IMR-90 (cell line): ENCODE measurements at regions not wholly inside any gene's neighbourhood (a gene's known extent, or its start where the extent isn't known, plus 50 kb on each side); places are given as distances from the start of the nearest gene placed in this dataset.

Experiments
- ATAC-seq: fragments of 200-7000 bp; cut with Tn5 transposase; 2 replicates; pipeline ENCODE4 v1.9.1; 2020; ENCODE audit warnings: low read depth, mild to moderate bottlenecking, moderate library complexity
- BruUV-seq: library from RNA; stranded (reverse); fragments of 400-500 nt; replicated peaks from 2 replicates; lab custom pipeline; 2021; lab: Mats Ljungman, UMichigan
- CTCF ChIA-PET: fragments of 300-600 bp; formaldehyde crosslinking; extraction: SDS; loops from one replicate; lab custom pipeline; 2021; ENCODE audit warnings: antibody characterized with exemption; lab: Yijun Ruan, JAX
- POLR2A ChIA-PET: fragments of 300-600 bp; sonication (Branson Sonifier 250); formaldehyde crosslinking; loops from one replicate; lab custom pipeline; 2022; ENCODE audit warnings: antibody characterized with exemption; ENCODE audit not compliant: unreplicated experiment; lab: Charles Lee
- DNase-seq: peaks from one replicate; pipeline ENCODE4 v3.0.0; 2013
- H2AFZ ChIP-seq: replicated peaks from 2 replicates; pipeline ENCODE3; 2013; ENCODE audit warnings: low read length, mild to moderate bottlenecking; ENCODE audit not compliant: poor library complexity
- H2AK5ac ChIP-seq: 2 replicates; pipeline ENCODE4 v1.6.1; 2013; ENCODE audit warnings: low read depth, low read length, inconsistent platforms
- H2AK9ac ChIP-seq: replicated peaks from 2 replicates; pipeline ENCODE3; 2013; ENCODE audit warnings: mild to moderate bottlenecking, low read depth, low read length, moderate library complexity; ENCODE audit not compliant: poor library complexity
- H2BK120ac ChIP-seq: 2 replicates; pipeline ENCODE4 v1.6.1; 2013; ENCODE audit warnings: low read depth, low read length, inconsistent platforms
- H2BK15ac ChIP-seq: 3 replicates; pipeline ENCODE4 v1.6.1; 2013; ENCODE audit warnings: low read depth, low read length, inconsistent platforms
- H2BK20ac ChIP-seq: 2 replicates; pipeline ENCODE4 v1.6.1; 2013; ENCODE audit warnings: low read depth, mild to moderate bottlenecking, inconsistent platforms, low read length, moderate library complexity
- H2BK5ac ChIP-seq: 2 replicates; pipeline ENCODE4 v1.6.1; 2013; ENCODE audit warnings: mild to moderate bottlenecking, low read depth, low read length, inconsistent platforms; ENCODE audit not compliant: poor library complexity, severe bottlenecking
- H3K14ac ChIP-seq: replicated peaks from 2 replicates; pipeline ENCODE4 v1.6.1; 2013; ENCODE audit warnings: low read depth, low read length, inconsistent platforms
- H3K18ac ChIP-seq: 2 replicates; pipeline ENCODE4 v1.6.1; 2013; ENCODE audit warnings: low read depth, low read length, control low read depth
- H3K23ac ChIP-seq: 2 replicates; pipeline ENCODE4 v1.6.1; 2013; ENCODE audit warnings: low read depth, low read length, inconsistent platforms
- H3K27ac ChIP-seq: 2 replicates; pipeline ENCODE4 v1.5.1; 2013; ENCODE audit warnings: mild to moderate bottlenecking, control low read depth, low read length; ENCODE audit not compliant: insufficient read depth
- H3K27me3 ChIP-seq: 2 replicates; pipeline ENCODE4 v1.6.1; 2013; ENCODE audit warnings: low read length; ENCODE audit not compliant: control insufficient read depth, insufficient read depth
- H3K36me3 ChIP-seq: 2 replicates; pipeline ENCODE4 v1.6.1; 2013; ENCODE audit warnings: low read length, mixed read lengths; ENCODE audit not compliant: control insufficient read depth, insufficient read depth
- H3K4ac ChIP-seq: 2 replicates; pipeline ENCODE4 v1.6.1; 2013; ENCODE audit warnings: low read depth, low read length, inconsistent platforms
- H3K4me1 ChIP-seq: 2 replicates; pipeline ENCODE4 v1.6.1; 2013; ENCODE audit warnings: low read length, mixed read lengths; ENCODE audit not compliant: control insufficient read depth, insufficient read depth
- H3K4me2 ChIP-seq: 2 replicates; pipeline ENCODE4 v1.6.1; 2013; ENCODE audit warnings: low read depth, mild to moderate bottlenecking, control low read depth, low read length, moderate library complexity
- H3K4me3 ChIP-seq: 2 replicates; pipeline ENCODE4 v1.5.1; 2013; ENCODE audit warnings: low read depth, mild to moderate bottlenecking, control low read depth, low read length, moderate library complexity; ENCODE audit not compliant: insufficient read depth
- H3K56ac ChIP-seq: 2 replicates; pipeline ENCODE4 v1.6.1; 2013; ENCODE audit warnings: low read length, inconsistent platforms; ENCODE audit not compliant: insufficient read depth; ENCODE audit errors: extremely low read depth
- H3K79me1 ChIP-seq, 2 experiments: 2 replicates each; pipeline ENCODE4 v1.6.1; 2013; ENCODE audit warnings: low read length in 2 of 2, inconsistent platforms in 1 of 2, low read depth in 1 of 2
- H3K9ac ChIP-seq: 2 replicates; pipeline ENCODE4 v1.6.1; 2013; ENCODE audit warnings: low read depth, low read length, control low read depth
- H3K9me1 ChIP-seq: 2 replicates; pipeline ENCODE4 v1.6.1; 2013; ENCODE audit warnings: low read length, inconsistent platforms; ENCODE audit not compliant: insufficient read depth
- H3K9me3 ChIP-seq: 2 replicates; pipeline ENCODE4 v1.6.1; 2013; ENCODE audit warnings: low read length; ENCODE audit not compliant: control insufficient read depth, insufficient read depth
- H4K20me1 ChIP-seq: 2 replicates; pipeline ENCODE4 v1.6.1; 2013; ENCODE audit warnings: low read length, inconsistent platforms; ENCODE audit not compliant: insufficient read depth
- H4K5ac ChIP-seq: 2 replicates; pipeline ENCODE4 v1.6.1; 2013; ENCODE audit warnings: mild to moderate bottlenecking, low read depth, low read length, control low read depth
- H4K8ac ChIP-seq, 2 experiments: 2 replicates each; pipeline ENCODE4 v1.6.1; 2013; ENCODE audit warnings: low read depth in 2 of 2, low read length in 2 of 2, control low read depth in 1 of 2, inconsistent platforms in 1 of 2
- H4K91ac ChIP-seq: 2 replicates; pipeline ENCODE4 v1.6.1; 2013; ENCODE audit warnings: low read depth, low read length, inconsistent platforms; ENCODE audit not compliant: insufficient read depth
- BHLHE40 ChIP-seq: fragments of 150-350 bp; IDR thresholded peaks from 2 replicates; pipeline ENCODE4 v1.6.1; 2016; ENCODE audit warnings: mild to moderate bottlenecking, low read depth, low read length
- CEBPB ChIP-seq: IDR thresholded peaks from 2 replicates; pipeline ENCODE4 v1.6.1; 2012; ENCODE audit warnings: low read depth, low read length, improper control_type of control experiment
- CHD1 ChIP-seq: IDR thresholded peaks from 2 replicates; pipeline ENCODE4 v1.6.1; 2012; ENCODE audit warnings: low read depth, low read length, improper control_type of control experiment
- CTCF ChIP-seq: conservative IDR thresholded peaks from 2 replicates; pipeline ENCODE4 v1.5.1; 2012; ENCODE audit warnings: mild to moderate bottlenecking, low read depth, low read length, improper control_type of control experiment
- ELK1 ChIP-seq: fragments of 150-350 bp; IDR thresholded peaks from 2 replicates; pipeline ENCODE4 v1.6.1; 2016; ENCODE audit warnings: low read depth, mild to moderate bottlenecking, low read length, moderate library complexity, borderline replicate concordance
- FOS ChIP-seq: fragments of 150-350 bp; IDR thresholded peaks from 2 replicates; pipeline ENCODE4 v1.6.1; 2016; ENCODE audit warnings: low read depth, low read length
- MAFK ChIP-seq: IDR thresholded peaks from 2 replicates; pipeline ENCODE4 v1.6.1; 2012; ENCODE audit warnings: low read depth, low read length, improper control_type of control experiment
- MAZ ChIP-seq: IDR thresholded peaks from 2 replicates; pipeline ENCODE4 v1.6.1; 2012; ENCODE audit warnings: low read depth, mild to moderate bottlenecking, low read length, improper control_type of control experiment, moderate library complexity, borderline replicate concordance
- MXI1 ChIP-seq: IDR thresholded peaks from 2 replicates; pipeline ENCODE4 v1.6.1; 2012; ENCODE audit warnings: low read depth, mild to moderate bottlenecking, low read length, moderate library complexity, borderline replicate concordance
- NFE2L2 ChIP-seq: fragments of 150-350 bp; IDR thresholded peaks from 2 replicates; pipeline ENCODE4 v1.6.1; 2016; ENCODE audit warnings: low read depth, mild to moderate bottlenecking, low read length
- POLR2A ChIP-seq: IDR thresholded peaks from 2 replicates; pipeline ENCODE4 v1.6.1; 2012; ENCODE audit warnings: mild to moderate bottlenecking, low read depth, low read length
- RCOR1 ChIP-seq: IDR thresholded peaks from 2 replicates; pipeline ENCODE4 v1.6.1; 2012; ENCODE audit warnings: mild to moderate bottlenecking, low read length, improper control_type of control experiment; ENCODE audit not compliant: insufficient replicate concordance
- RFX5 ChIP-seq: IDR thresholded peaks from 2 replicates; pipeline ENCODE4 v1.8.0; 2012; ENCODE audit warnings: low read depth, mild to moderate bottlenecking, low read length, moderate library complexity
- SMC3 ChIP-seq: fragments of 150-350 bp; IDR thresholded peaks from 2 replicates; pipeline ENCODE4 v1.6.1; 2016; ENCODE audit warnings: low read depth, mild to moderate bottlenecking, antibody characterized with exemption, low read length, moderate library complexity
- USF2 ChIP-seq: fragments of 150-350 bp; IDR thresholded peaks from 2 replicates; pipeline ENCODE4 v1.6.1; 2017; ENCODE audit warnings: mild to moderate bottlenecking, antibody characterized with exemption, low read length, low read depth
- WGBS, 2 experiments: methylation state at CpG; one replicate each; pipeline versions ENCODE4 v1.1.5 to v1.1.7; 2013; ENCODE audit warnings: missing lambda C conversion rate in 2 of 2; ENCODE audit not compliant: insufficient read length in 1 of 2; ENCODE audit errors: extremely low coverage in 2 of 2; 5-methylcytosine and 5-hydroxymethylcytosine counted together
- dilution Hi-C: fragments of 300-500 bp; cut with HindIII; formaldehyde crosslinking; loops from one replicate; pipeline ENCODE4 v1.14.3; 2018; ENCODE audit warnings: low sequenced_read_pairs; ENCODE audit not compliant: unreplicated experiment
- in situ Hi-C: fragments of 300-500 bp; cut with MboI; formaldehyde crosslinking; loops from 3 replicates; pipeline ENCODE4 v1.14.3; 2019; ENCODE audit warnings: low sequenced_read_pairs, inconsistent platforms, mixed read lengths
- intact Hi-C: fragments of 100-400 bp; cut with micrococcal nuclease; formaldehyde crosslinking; loops from 2 replicates; pipeline ENCODE4 v1.10.0; 2022

- no peak overlapping the region for H2AK9ac ChIP-seq
- H2BK15ac ChIP-seq = no peak overlapping the region
- no peak overlapping the region for H3K9ac ChIP-seq
- dilution Hi-C loops = no loop called here
- BruUV-seq = no TSS peak
- no peak overlapping the region for H2AK5ac ChIP-seq
- H4K91ac ChIP-seq = no peak overlapping the region
- no CpG with 5 or more reads among the region's 1 CpG for WGBS, 2 experiments
- H3K23ac ChIP-seq = no peak overlapping the region
- H3K4me1 ChIP-seq = no peaks in the 10 kb centered on the region
- no peak overlapping the region for H2BK120ac ChIP-seq
- H4K5ac ChIP-seq = no peak overlapping the region
- no peak overlapping the region for H4K8ac ChIP-seq
- H3K9me1 ChIP-seq = no peaks in the 10 kb centered on the region
- H2AFZ ChIP-seq = no peak overlapping the region
- no peak for ATAC-seq
- POLR2A ChIA-PET = no interaction called here
- no peak overlapping the region for H3K27ac ChIP-seq
- H2BK5ac ChIP-seq = no peak overlapping the region
- H3K14ac ChIP-seq = no peak overlapping the region
- H3K36me3 ChIP-seq = no peaks in the 10 kb centered on the region; the same call in 1 of the 2 replicates
- no peak overlapping the region for H3K4me3 ChIP-seq
- DNase-seq = no peak
- H3K4ac ChIP-seq = no peak overlapping the region
- intact Hi-C loops = no loop called here
- in situ Hi-C loops = no loop called here
- no peak overlapping the region for H2BK20ac ChIP-seq
- no peak overlapping the region for H3K4me2 ChIP-seq
- H3K56ac ChIP-seq = no peak overlapping the region
- no peak overlapping the region for H3K18ac ChIP-seq
- no peaks in the 10 kb centered on the region for H3K9me3 ChIP-seq
- TF ChIP-seq ELK1 (no peak), NFE2L2 (no peak), POLR2A (no peak), MAZ (no peak), FOS (no peak), USF2 (no peak), CHD1 (no peak), CTCF (no peak), BHLHE40 (no peak), CEBPB (no peak), MXI1 (no peak), MAFK (no peak), RCOR1 (no peak), SMC3 (no peak), RFX5 (no peak)
- H4K20me1 ChIP-seq = no peaks in the 10 kb centered on the region
- CTCF ChIA-PET = no interaction called here
- H3K27me3 ChIP-seq = no peaks in the 10 kb centered on the region
- H3K79me1 ChIP-seq = no peaks in the 10 kb centered on the region
Observed at GRCh38 chr6:113039005-113039404, 691.9 kb downstream of the RFPL4B start.
